Memory B cell (primary cell): ENCODE measurements at regions not wholly inside any gene's neighbourhood (a gene's known extent, or its start where the extent isn't known, plus 50 kb on each side); places are given as distances from the start of the nearest gene placed in this dataset.

Experiments
- ATAC-seq: fragments of 150-1000 bp; cut with Tn5 transposase; 2 replicates; pipeline ENCODE4 v1.10.0; 2021; ENCODE audit warnings: low read depth, mild to moderate bottlenecking, moderate library complexity
- DNase-seq, 2 donors: peaks; one replicate each; pipeline ENCODE4 v3.0.0; 2022; ENCODE audit warnings: low spot score in 2 of 2
- H3K27ac Mint-ChIP-seq: one replicate; pipeline ENCODE4 v1.8.0; 2022; ENCODE audit warnings: mild to moderate bottlenecking, moderate library complexity, mixed read lengths
- H3K27me3 Mint-ChIP-seq: one replicate; pipeline ENCODE4 v1.8.0; 2022; ENCODE audit warnings: mixed read lengths
- H3K36me3 Mint-ChIP-seq: one replicate; pipeline ENCODE4 v1.8.0; 2022; ENCODE audit warnings: mild to moderate bottlenecking, mixed read lengths
- H3K4me1 Mint-ChIP-seq: one replicate; pipeline ENCODE4 v1.8.0; 2022; ENCODE audit warnings: mixed read lengths
- H3K4me3 Mint-ChIP-seq: one replicate; pipeline ENCODE4 v1.8.0; 2022; ENCODE audit warnings: mild to moderate bottlenecking, moderate library complexity, mixed read lengths
- H3K9me3 Mint-ChIP-seq: one replicate; pipeline ENCODE4 v1.8.0; 2022; ENCODE audit warnings: mixed read lengths

GRCh38 chr2:34419856-34420255, 820.8 kb upstream of the FAM98A start:
- no peaks in the 10 kb centered on the region for H3K4me1 Mint-ChIP-seq
- H3K27me3 Mint-ChIP-seq, result no peaks in the 10 kb centered on the region
- no peak for ATAC-seq
- H3K36me3 Mint-ChIP-seq, result no peaks in the 10 kb centered on the region
- H3K4me3 Mint-ChIP-seq, result no peak overlapping the region
- H3K27ac Mint-ChIP-seq, result no peak overlapping the region
- DNase-seq, result no peak
- peaks cover 4% of the 10 kb centered on the region for H3K9me3 Mint-ChIP-seq

GRCh38 chr2:34416856-34417255, 817.8 kb upstream of the FAM98A start:
- no peak for ATAC-seq
- H3K27ac Mint-ChIP-seq, result no peak overlapping the region
- no peak for DNase-seq
- peaks cover 2% of the 10 kb centered on the region for H3K9me3 Mint-ChIP-seq
- H3K4me3 Mint-ChIP-seq, result no peak overlapping the region
- no peaks in the 10 kb centered on the region for H3K36me3 Mint-ChIP-seq
- H3K4me1 Mint-ChIP-seq, result no peaks in the 10 kb centered on the region
- H3K27me3 Mint-ChIP-seq, result no peaks in the 10 kb centered on the region

DNA sequence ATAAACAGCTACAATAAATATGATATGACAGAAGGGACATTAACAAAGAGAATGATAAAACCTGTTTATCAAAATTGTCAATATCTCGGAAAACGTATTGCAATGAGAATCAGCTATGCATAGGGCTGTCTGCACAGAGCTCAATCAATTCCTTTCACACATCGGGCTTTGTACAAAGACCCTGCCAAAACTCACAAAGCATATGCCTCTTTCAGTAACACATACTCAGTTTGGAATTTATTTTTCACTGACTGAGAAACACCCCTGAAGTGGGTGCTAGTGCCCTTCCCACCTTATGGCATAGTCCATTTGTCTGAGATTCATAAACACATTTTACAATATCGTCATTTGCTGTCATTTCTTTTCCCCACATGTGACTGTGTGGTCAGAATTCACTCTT, 815.8 kb upstream of the FAM98A start:
- no peak overlapping the region for H3K27ac Mint-ChIP-seq

GRCh38 chr2:34408100-34408499, 809.0 kb upstream of the FAM98A start:
- DNase-seq (no peak), ATAC-seq (no peak)
- Mint-ChIP-seq H3K36me3 (no peaks in the 10 kb centered on the region), H3K4me1 (no peaks in the 10 kb centered on the region), H3K27me3 (no peaks in the 10 kb centered on the region), H3K4me3 (no peak overlapping the region), H3K27ac (no peak overlapping the region), H3K9me3 (peaks cover 2% of the 10 kb centered on the region)

More for the DNA sequence above, 815.8 kb upstream of the FAM98A start:
- no peak for ATAC-seq
- no peaks in the 10 kb centered on the region for H3K4me1 Mint-ChIP-seq
- no peaks in the 10 kb centered on the region for H3K36me3 Mint-ChIP-seq
- no peaks in the 10 kb centered on the region for H3K27me3 Mint-ChIP-seq
- DNase-seq, result no peak
- peaks cover 2% of the 10 kb centered on the region for H3K9me3 Mint-ChIP-seq
- H3K4me3 Mint-ChIP-seq, result no peak overlapping the region

DNA sequence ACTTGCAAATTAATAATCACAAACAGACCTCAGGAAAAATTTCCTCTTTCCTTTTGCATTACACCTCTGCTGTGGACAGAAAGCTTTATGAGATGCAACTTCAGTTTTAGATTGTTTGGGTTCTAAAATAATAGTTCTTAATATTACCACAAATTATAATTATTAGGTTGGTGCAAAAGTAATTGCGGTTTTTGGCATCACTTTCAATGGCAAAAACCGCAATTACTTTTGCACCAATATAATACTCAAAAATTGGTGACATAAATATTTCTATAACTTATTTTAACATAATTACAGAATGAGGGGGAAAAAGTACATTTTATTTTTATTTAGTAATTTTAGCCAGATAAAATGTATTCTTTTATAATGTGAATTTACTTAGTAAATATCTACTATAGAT, 804.4 kb upstream of the FAM98A start:
- H3K27me3 Mint-ChIP-seq, result no peaks in the 10 kb centered on the region
- H3K9me3 Mint-ChIP-seq, result no peaks in the 10 kb centered on the region
- ATAC-seq, result no peak
- H3K4me1 Mint-ChIP-seq, result no peaks in the 10 kb centered on the region
- H3K4me3 Mint-ChIP-seq, result no peak overlapping the region
- DNase-seq, result no peak
- no peaks in the 10 kb centered on the region for H3K36me3 Mint-ChIP-seq
- H3K27ac Mint-ChIP-seq, result no peak overlapping the region

DNA sequence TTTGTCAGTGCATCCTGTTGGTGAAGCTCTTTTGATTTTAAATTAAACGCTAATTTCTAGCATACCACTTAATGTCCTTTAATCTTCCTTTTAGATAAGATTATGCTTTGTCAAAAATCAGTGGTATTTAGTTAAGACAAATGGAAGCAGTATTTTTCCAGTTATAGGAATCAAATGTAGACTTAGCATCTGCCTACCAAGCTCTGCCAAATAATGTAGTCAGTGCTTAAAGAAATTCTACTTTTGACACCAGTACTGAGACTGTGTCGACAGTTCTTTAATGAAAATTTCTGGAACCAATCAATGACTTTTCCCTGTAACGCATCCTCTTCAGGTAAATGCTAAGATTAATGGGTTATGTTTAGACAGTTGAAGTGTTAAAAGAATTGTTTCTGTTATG, 803.3 kb upstream of the FAM98A start:
- Mint-ChIP-seq H3K4me3 (no peak overlapping the region), H3K9me3 (no peaks in the 10 kb centered on the region), H3K27ac (no peak overlapping the region), H3K4me1 (no peaks in the 10 kb centered on the region), H3K27me3 (no peaks in the 10 kb centered on the region), H3K36me3 (no peaks in the 10 kb centered on the region)
- no peak for DNase-seq
- ATAC-seq, result no peak

GRCh38 chr2:34401186-34401585, 802.1 kb upstream of the FAM98A start:
- H3K9me3 Mint-ChIP-seq, result no peaks in the 10 kb centered on the region
- no peaks in the 10 kb centered on the region for H3K27me3 Mint-ChIP-seq
- H3K4me3 Mint-ChIP-seq, result no peak overlapping the region
- DNase-seq (no peak), ATAC-seq (no peak)
- no peaks in the 10 kb centered on the region for H3K36me3 Mint-ChIP-seq
- H3K27ac Mint-ChIP-seq, result no peak overlapping the region
- H3K4me1 Mint-ChIP-seq, result no peaks in the 10 kb centered on the region

DNA sequence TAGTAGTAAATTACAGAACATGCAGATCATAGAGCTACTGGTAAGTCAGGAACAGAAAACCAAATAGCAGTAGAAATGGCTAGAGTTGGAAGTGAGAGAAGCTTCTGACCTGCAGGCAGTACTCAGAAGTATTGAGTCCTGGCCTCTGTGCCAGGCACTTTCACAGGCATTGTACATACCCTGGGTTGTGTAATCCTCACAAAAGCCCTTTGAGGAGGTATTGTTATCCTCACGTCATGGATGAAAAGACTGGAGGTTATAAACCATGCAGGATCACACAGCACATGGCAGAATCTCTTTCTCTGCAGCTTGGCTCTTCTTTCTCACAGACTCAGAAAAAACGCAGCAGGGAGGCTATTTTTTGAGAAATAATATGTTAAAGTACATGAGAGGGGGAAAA, 789.3 kb upstream of the FAM98A start:
- no peak overlapping the region for H3K27ac Mint-ChIP-seq
- DNase-seq (no peak), ATAC-seq (no peak)
- no peaks in the 10 kb centered on the region for H3K4me1 Mint-ChIP-seq
- no peaks in the 10 kb centered on the region for H3K27me3 Mint-ChIP-seq
- no peaks in the 10 kb centered on the region for H3K36me3 Mint-ChIP-seq
- H3K4me3 Mint-ChIP-seq, result no peak overlapping the region
- peaks cover 7% of the 10 kb centered on the region for H3K9me3 Mint-ChIP-seq

DNA sequence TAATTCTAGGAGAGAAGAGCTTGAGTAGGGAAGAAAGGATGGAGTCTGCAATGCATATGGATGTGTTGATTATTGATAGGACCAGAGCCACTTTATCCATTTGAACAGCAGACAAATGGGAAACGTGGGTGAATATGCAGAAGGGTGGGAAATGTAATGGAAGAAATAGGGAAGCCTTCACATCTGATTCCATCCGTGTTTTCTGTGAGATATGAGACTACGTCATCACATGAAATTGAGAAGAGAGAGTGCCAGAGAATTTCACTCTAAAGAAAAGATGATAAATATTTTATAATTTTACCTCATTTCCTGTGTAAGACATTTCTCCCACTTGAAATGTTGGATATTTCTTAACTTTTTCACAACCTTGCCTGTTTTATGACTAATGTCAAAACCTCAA, 788.4 kb upstream of the FAM98A start:
- no peak for ATAC-seq
- Mint-ChIP-seq H3K4me3 (no peak overlapping the region), H3K27ac (no peak overlapping the region), H3K27me3 (no peaks in the 10 kb centered on the region), H3K9me3 (peaks cover 7% of the 10 kb centered on the region), H3K36me3 (no peaks in the 10 kb centered on the region), H3K4me1 (no peaks in the 10 kb centered on the region)
- DNase-seq, result no peak

DNA sequence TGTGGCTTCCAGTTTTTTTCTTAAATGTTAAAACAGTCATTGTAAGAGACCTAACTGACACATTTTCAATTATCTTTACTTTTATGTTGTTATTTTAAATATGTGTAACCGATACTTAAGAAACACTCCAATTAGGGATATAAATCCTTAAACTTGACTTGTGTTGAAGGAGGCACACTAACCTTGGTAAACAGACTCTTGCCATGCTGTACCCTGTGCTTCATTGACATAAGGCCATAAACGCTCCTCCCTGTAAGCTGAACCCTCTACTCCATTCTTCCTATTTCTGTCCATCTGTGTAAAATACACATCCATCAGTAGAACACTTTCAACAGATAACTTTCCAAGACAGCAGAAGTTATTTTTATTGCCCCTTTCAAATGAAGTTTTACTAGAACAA, 780.5 kb upstream of the FAM98A start:
- Mint-ChIP-seq H3K36me3 (no peaks in the 10 kb centered on the region), H3K27ac (no peak overlapping the region), H3K27me3 (no peaks in the 10 kb centered on the region), H3K9me3 (no peaks in the 10 kb centered on the region), H3K4me3 (no peak overlapping the region), H3K4me1 (no peaks in the 10 kb centered on the region)
- DNase-seq (no peak), ATAC-seq (no peak)

DNA sequence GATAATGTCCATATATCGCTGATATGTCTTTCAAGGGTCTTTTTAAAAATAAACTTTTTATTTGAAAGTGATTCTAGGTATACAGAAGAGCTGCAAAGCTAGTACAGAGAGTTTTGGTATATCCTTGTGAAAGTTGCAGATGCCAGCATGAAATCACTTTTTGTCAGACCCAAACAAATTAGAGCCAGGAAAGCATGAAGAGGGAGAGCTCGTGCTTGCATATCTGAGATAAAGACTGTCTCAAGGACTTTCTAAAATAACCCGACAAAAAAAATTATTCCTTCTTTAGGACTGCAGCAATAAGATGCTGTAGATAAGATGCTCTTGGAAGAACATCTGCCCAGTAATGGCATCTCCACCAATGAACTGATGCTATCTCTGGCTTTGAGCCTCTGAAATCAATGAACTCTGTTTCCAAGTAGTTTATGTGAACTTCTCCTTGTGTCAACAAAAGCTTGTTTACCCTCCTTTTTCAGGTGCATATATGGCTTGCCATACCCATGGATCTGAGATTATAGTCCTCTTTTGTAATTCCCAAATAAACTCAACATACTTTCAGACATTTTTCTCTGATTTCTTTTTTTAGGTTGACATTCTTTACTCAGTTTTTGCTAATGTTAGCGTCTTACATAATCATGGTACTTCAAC, 774.6 kb upstream of the FAM98A start:
- Mint-ChIP-seq H3K4me1 (no peaks in the 10 kb centered on the region), H3K4me3 (no peak overlapping the region), H3K9me3 (peaks cover 1% of the 10 kb centered on the region), H3K36me3 (no peaks in the 10 kb centered on the region), H3K27ac (no peak overlapping the region), H3K27me3 (no peaks in the 10 kb centered on the region)
- DNase-seq (no peak), ATAC-seq (no peak)

GRCh38 chr2:34372967-34373366, 773.9 kb upstream of the FAM98A start:
- Mint-ChIP-seq H3K36me3 (no peaks in the 10 kb centered on the region), H3K27me3 (no peaks in the 10 kb centered on the region), H3K9me3 (peaks cover 2% of the 10 kb centered on the region), H3K4me1 (no peaks in the 10 kb centered on the region), H3K4me3 (no peak overlapping the region), H3K27ac (no peak overlapping the region)
- ATAC-seq, result no peak
- no peak for DNase-seq

DNA sequence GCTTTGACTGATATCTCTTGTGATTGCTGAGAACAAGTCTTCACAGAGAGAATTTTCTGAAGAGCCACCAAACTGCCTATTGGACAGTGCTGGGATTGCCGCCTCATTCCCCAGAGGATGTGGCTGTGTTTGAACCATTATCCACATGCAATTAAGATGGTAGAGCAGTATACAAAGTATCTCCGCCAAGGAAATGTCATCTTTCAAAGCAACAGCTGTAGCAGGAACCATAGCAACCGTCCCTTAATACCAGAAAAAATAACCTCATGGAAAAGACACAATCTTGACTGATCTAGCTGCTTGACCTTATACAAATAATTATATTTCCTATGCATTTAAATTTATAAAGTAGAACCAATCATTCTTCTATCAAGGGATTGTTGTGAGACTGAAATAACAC, 772.6 kb upstream of the FAM98A start:
- H3K4me1 Mint-ChIP-seq, result no peaks in the 10 kb centered on the region
- no peaks in the 10 kb centered on the region for H3K36me3 Mint-ChIP-seq
- DNase-seq (no peak), ATAC-seq (no peak)
- H3K27ac Mint-ChIP-seq, result no peak overlapping the region
- no peak overlapping the region for H3K4me3 Mint-ChIP-seq
- no peaks in the 10 kb centered on the region for H3K27me3 Mint-ChIP-seq
- peaks cover 2% of the 10 kb centered on the region for H3K9me3 Mint-ChIP-seq

DNA sequence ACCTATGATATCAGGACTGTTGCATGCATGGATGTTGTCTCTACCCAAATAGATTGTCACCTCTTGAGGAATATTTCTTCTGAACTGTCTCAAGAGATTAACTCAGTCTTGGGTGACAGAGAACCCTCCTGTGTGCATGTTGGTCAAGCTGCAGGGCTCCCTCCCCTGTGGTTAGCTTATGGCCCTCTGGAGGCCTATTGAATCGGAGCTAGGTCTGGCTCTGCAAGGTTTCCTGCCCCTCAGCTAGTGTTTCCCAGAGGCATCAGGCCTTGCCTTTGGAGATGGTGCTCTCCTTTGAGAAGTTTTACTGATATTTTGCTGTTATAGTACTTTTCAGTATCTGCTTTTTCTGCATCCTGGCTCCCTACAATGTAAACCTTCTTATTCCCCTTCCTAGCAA, 769.2 kb upstream of the FAM98A start:
- Mint-ChIP-seq H3K27ac (no peak overlapping the region), H3K4me3 (no peak overlapping the region), H3K27me3 (no peaks in the 10 kb centered on the region), H3K4me1 (no peaks in the 10 kb centered on the region), H3K36me3 (no peaks in the 10 kb centered on the region), H3K9me3 (peaks cover 2% of the 10 kb centered on the region)
- DNase-seq (no peak), ATAC-seq (no peak)

GRCh38 chr2:34365932-34366331, 766.8 kb upstream of the FAM98A start:
- DNase-seq, result no peak
- H3K4me3 Mint-ChIP-seq, result no peak overlapping the region
- H3K36me3 Mint-ChIP-seq, result no peaks in the 10 kb centered on the region
- peaks cover 1% of the 10 kb centered on the region for H3K9me3 Mint-ChIP-seq
- H3K4me1 Mint-ChIP-seq, result no peaks in the 10 kb centered on the region
- no peak for ATAC-seq
- H3K27ac Mint-ChIP-seq, result no peak overlapping the region
- H3K27me3 Mint-ChIP-seq, result no peaks in the 10 kb centered on the region
